Activated T-cell treated with anti-CD3 and anti-CD28 coated beads for 1 hour (primary cell): ENCODE measurements at regions not wholly inside any gene's neighbourhood (a gene's known extent, or its start where the extent isn't known, plus 50 kb on each side); places are given as distances from the start of the nearest gene placed in this dataset.

Experiments
- DNase-seq: peaks from one replicate; pipeline ENCODE4 v3.0.0-alpha.2; 2020; ENCODE audit warnings: low read depth

- DNase-seq: no peak
These were observed 241.1 kb upstream of the KLF3 start for GRCh38 chr4:38422850-38423249.

DNA sequence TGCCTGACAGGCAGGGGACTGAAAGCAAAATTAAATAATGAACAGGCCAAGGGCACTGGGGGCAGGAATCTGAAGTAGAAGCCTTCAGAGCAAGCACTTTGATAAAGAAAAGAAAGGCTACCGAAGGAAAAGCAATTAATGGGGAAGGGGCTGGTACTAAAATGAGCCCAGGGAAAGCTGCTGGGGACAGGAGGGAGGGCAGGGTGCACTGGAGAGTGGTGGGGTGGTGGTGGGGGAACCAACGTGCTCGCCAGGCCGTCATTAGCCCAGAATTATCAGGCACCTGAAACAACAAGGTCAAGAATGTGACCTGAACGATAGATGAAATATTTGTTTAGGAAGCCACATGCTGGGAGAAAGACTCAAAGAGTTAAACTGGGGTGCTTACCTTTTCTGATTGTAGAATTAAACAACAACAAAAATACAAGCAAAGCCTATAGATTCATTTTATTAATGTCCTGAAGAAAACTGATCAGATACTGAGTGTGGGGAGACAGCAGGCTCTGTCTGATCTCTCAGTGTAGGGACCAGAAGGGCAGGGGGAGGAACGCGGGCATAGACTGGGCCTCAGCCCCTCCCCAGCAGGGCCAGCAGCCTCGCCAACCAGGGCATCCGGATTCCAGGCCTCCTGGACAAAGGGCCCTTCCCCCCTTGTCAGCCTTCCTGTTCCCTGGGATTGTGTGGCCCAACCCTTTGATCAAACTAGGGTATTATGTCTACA is 239.7 kb upstream of the KLF3 start:
- DNase-seq: no peak

DNA sequence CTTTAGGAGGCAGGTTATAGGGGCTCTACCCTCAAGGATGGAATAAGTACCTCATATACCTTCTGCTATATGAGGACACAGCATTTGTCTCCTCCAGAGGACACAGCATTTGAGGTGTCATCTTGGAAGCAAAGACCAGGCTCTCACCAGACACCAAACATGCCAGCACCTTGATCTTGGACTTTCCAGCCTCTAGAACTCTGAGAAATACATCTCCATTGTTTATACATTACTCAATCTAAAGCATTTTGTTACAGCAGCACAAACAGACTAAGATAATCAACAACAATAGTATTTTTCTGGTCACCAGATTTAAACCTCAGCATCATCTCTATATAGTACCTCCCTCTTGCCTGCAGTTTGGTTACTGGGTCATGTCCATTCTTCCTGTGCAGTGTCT is 237.5 kb upstream of the KLF3 start:
- DNase-seq: no peak

GRCh38 chr4:38430841-38431240 is 233.2 kb upstream of the KLF3 start:
- DNase-seq: no peak

GRCh38 chr4:38442073-38442788 is 221.8 kb upstream of the KLF3 start:
- DNase-seq: no peak

- DNase-seq: no peak
These were observed 214.4 kb upstream of the KLF3 start for GRCh38 chr4:38449506-38450174.

DNA sequence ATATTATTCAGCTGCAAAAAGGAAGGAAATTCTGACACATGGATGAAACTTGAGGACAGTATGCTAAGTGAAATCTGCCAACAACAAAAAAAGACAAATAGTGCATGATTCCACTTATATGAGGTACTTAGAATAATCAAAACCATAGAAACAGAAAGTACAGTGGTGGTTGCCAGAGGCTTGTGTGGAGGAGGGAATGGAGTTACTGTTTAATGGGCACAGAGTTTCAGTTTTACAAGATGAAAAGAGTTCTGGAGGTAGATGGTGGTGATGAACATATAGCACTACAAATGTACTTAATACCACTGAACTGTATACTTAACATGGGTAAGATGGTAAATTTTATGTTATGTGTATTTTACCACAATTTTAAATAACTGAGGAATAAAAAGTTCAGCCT is 212.0 kb upstream of the KLF3 start:
- DNase-seq: no peak

DNA sequence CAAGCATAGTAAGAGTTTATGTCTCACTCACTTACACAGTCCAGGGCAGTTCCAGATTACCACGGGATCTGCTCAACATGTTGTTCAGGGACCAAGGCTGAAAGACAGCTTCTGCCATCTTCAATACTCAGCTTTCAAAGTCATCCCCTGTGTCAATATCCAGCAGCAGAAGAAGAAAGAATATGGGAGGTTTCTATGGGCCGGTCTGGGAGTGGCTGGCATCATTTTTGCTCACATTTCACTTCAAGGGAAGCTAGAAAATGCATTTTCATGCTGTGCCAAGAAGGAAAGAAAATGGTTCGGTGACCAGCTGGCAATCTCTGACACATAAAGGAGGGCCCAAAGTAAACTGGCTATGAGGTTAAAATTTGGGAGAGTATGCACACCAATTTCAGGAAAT is 211.5 kb upstream of the KLF3 start:
- no peak for DNase-seq

GRCh38 chr4:38453253-38453881 is 210.6 kb upstream of the KLF3 start:
- no peak for DNase-seq

DNA sequence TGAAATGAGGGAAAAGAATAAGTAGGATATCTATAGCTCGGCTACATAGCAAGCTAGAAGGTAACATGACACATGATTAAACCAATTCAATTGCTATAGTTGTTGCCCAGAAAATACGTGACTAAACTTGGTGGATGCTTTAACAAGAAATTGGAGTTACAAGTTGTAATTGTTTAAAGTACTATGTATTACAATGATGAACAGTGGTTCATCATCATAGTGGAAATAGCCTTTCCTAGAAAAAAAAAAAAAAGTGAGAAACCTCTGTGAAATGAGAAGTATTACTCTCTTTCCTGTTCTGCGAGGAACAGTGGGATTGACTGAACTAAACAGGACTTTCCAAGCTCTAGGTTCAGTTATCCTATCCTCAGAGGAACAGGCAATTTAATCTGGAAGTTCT is 209.7 kb upstream of the KLF3 start:
- no peak for DNase-seq

- no peak for DNase-seq
These were observed 208.7 kb upstream of the KLF3 start for GRCh38 chr4:38455092-38455862.

DNA sequence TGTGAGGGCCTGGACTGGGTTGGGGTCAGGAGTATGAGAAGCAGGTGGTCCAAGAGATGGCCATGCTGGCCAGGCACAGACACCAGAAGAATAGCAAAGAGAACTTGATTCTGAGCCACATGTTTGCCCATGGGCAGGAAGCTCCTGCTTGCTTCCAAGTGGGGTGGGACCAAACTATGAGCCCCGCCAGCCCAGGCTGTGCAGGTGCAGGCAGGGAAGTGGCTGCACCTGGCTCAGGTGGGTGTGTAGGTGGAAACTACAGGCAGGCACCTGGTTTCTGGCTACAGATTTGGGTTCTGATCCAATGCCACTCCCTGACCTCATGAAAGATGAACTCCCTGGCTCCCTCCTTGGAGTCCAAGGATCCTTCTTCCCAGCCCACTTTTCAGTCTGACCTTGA is 207.9 kb upstream of the KLF3 start:
- DNase-seq: no peak

DNA sequence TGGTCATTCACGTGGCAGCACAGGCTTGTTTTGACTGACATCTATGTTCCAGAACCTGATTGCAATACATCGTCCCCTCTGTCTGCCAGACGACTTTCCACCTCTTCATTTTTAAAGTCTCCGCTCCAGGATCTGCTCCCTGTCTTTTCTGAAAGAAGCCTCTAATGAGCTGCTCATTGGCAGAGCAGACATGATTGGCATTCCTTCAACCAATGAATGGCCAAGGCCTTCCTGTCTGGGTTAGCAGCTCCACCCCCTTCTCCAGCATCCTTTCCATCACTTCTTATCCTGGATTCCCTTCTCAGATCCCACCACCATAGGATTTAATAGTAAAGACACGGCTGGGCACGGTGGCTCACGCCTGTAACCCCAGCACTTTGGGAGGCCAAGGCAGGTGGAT is 202.7 kb upstream of the KLF3 start:
- DNase-seq: no peak

- DNase-seq: no peak
These were observed 201.5 kb upstream of the KLF3 start for GRCh38 chr4:38462367-38463055.

DNA sequence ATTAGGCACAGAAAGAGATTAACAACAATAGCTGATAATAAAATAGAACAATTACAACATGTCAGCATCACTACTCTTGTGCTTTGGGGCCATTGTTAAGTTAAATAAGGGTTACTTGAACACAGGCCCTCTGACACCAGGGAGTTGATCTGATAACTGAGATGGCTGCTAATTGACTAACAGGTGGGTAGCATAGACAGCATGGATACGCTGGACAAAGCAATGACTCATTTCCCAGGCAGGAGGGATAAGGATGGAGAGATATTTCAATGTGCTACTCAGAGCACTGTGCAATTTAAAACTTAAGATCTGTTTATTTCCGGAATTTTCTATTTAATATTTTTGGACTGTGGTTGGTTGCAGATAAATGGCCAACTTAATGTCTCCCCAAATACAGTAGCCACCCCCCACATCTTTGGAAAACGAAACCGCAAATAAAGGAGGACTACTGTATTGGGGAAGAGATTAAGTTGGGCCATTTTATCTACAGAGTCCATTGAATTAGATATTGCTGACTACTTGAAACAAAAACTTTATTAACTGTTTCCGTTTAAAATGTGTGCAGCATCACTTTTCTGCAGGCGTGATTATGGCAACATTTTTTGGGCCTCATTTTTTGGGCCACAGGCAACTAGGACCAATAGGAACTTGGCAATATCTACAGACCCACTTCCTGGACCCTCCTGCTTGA is 200.6 kb upstream of the KLF3 start:
- DNase-seq: no peak

DNA sequence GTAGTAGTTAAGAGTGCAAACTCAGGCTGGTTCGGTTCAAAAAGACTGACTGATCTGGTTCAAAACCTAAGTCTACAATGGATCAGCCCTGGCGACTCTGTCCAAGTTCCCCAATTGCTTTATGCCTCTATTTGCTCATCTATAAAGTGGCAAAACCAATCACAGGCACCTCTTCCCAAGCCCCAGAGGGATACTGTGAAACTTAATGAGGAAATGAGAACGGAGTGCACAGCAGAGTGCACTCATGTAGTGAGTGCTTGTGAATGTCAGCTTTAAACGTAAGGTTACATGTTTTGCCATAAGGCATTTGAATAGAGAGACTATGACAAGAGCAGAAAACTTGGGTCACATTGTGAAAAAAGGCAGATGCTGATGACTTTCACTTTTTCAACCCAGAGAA is 199.7 kb upstream of the KLF3 start:
- DNase-seq: no peak

DNA sequence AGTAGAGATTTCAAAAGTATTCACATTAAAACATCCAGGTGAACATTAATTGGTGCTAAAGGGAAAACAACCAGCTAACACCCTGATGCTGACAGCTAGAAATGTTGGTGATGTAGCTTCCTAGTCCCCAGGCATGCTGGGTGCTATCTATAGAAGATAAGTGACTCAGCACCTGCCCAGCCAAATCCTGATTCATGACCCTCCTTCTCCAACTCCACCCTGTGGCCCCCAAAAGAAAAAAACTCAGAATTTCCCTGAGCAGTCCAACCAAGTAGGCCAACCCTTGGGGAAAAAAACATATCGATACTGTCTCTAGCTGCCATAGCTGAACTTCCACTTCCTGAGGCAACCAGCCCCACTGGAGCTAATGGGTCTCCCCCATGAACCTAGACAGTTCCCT is 197.6 kb upstream of the KLF3 start:
- no peak for DNase-seq

GRCh38 chr4:38467296-38467695 is 196.7 kb upstream of the KLF3 start:
- no peak for DNase-seq

GRCh38 chr4:38468339-38468866 is 195.6 kb upstream of the KLF3 start:
- DNase-seq: no peak

DNA sequence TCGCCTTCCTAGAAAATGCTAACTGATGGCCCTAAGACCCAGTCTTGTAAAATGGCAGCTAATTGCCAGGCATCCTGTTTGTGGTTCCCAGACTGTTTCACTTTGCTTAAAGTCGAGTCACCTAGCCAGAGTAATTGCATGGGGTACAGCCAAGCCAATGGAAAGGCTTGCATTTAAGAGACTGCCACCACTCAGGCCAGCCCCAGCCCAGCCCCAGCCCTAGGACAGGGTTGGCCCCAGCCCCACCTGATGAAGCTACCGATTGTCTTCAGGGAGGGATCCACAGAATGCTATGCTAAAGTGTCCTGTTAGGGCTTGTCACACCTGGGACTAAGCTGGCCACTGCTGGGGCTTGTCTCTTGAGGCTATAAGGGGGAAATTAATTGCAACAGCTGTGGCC is 194.6 kb upstream of the KLF3 start:
- DNase-seq: no peak
